ENCODE measurements at regions not wholly inside any gene's neighbourhood (a gene's known extent, or its start where the extent isn't known, plus 50 kb on each side); places are given as distances from the start of the nearest gene placed in this dataset.
"Not testable (repeated sequence)": the region's sequence is repeated elsewhere in the genome, so short reads cannot be mapped to it uniquely, and the experiment has no call there.

- no peak for DNase-seq
These were observed 108.8 kb upstream of the LPAR1 start for GRCh38 chr9:111147041-111147440.

- DNase-seq: no peak
These were observed 106.5 kb upstream of the LPAR1 start for GRCh38 chr9:111144741-111145140.

- no peak for DNase-seq
These were observed 97.9 kb upstream of the LPAR1 start for GRCh38 chr9:111136180-111136579.

GRCh38 chr9:111131211-111131610, 92.9 kb upstream of the LPAR1 start:
- no peak for DNase-seq

GRCh38 chr9:111120526-111120925, 82.3 kb upstream of the LPAR1 start:
- DNase-seq: no peak

GRCh38 chr9:111118256-111118948, 80.1 kb upstream of the LPAR1 start:
- peak; percentile 64 for DNase-seq

- DNase-seq: no peak
These were observed 76.2 kb upstream of the LPAR1 start for GRCh38 chr9:111114486-111114885.

GRCh38 chr9:111113712-111114111, 75.4 kb upstream of the LPAR1 start:
- DNase-seq: no peak

- no peak for DNase-seq
These were observed 72.5 kb upstream of the LPAR1 start for GRCh38 chr9:111110805-111111204.

- DNase-seq: no peak
These were observed 70.7 kb upstream of the LPAR1 start for GRCh38 chr9:111108946-111109345.

- no peak for DNase-seq
These were observed 68.9 kb upstream of the LPAR1 start for GRCh38 chr9:111107141-111107540.

GRCh38 chr9:111106202-111106601, 67.9 kb upstream of the LPAR1 start:
- DNase-seq: no peak

- DNase-seq: no peak
These were observed 64.7 kb upstream of the LPAR1 start for GRCh38 chr9:111102793-111103464.

GRCh38 chr9:111099199-111100008, 61.1 kb upstream of the LPAR1 start:
- DNase-seq: no peak

GRCh38 chr9:111098093-111098492, 59.8 kb upstream of the LPAR1 start:
- DNase-seq: no peak

GRCh38 chr9:111096051-111096450, 57.8 kb upstream of the LPAR1 start:
- no peak for DNase-seq

- DNase-seq: no peak
These were observed 57.2 kb upstream of the LPAR1 start for GRCh38 chr9:111095441-111095840.

GRCh38 chr9:111094958-111095357, 56.7 kb upstream of the LPAR1 start:
- no peak for DNase-seq

- DNase-seq: peak; percentile 1
These were observed 56.2 kb upstream of the LPAR1 start for GRCh38 chr9:111094433-111094924.

GRCh38 chr9:111092167-111092566, 53.9 kb upstream of the LPAR1 start:
- not testable (repeated sequence) for DNase-seq

Data from kidney glomerular epithelial cell (primary cell).